ENCODE measurements at regions not wholly inside any gene's neighbourhood (a gene's known extent, or its start where the extent isn't known, plus 50 kb on each side); places are given as distances from the start of the nearest gene placed in this dataset.

GRCh38 chr18:68560128-68560527, 154.8 kb downstream of the TMX3 start:
- POLR2A ChIA-PET = no interaction called here
- DNase-seq = no peak
- Histone ChIP-seq H3K4me1 (ENCODE audit: control extremely low read depth in 1 of 4, control insufficient read depth in 4 of 4, insufficient read depth in 4 of 4, low read length in 3 of 4) (no peaks in the 10 kb centered on the region), H3K9me3 (ENCODE audit: control extremely low read depth in 1 of 5, control insufficient read depth in 4 of 5, insufficient read depth in 2 of 5, low read depth in 1 of 5, low read length in 4 of 5) (no peaks in the 10 kb centered on the region), H3K27me3 (replicated peaks in 2 of 5; ENCODE audit: control insufficient read depth in 4 of 5, insufficient read depth in 5 of 5, low read length in 4 of 5) (no peaks in the 10 kb centered on the region), H3K4me3 (ENCODE audit: control insufficient read depth in 1 of 7, extremely low read depth in 1 of 7, insufficient read depth in 4 of 7, low read depth in 2 of 7, low read length in 6 of 7) (no peak overlapping the region), H3K27ac (ENCODE audit: insufficient read depth in 1 of 2, low read depth in 1 of 2, low read length in 2 of 2, poor library complexity in 1 of 2, severe bottlenecking in 2 of 2) (no peak overlapping the region), H3K36me3 (ENCODE audit: control insufficient read depth in 4 of 4, insufficient read depth in 4 of 4, low read length in 3 of 4) (no peaks in the 10 kb centered on the region)
- WGBS (ENCODE audit: insufficient coverage) = no CpG with 5 or more reads among the region's 2 CpGs
- CTCF ChIA-PET = no interaction called here

- DNase-seq = no peak
- POLR2A ChIA-PET = no interaction called here
- Histone ChIP-seq H3K36me3 (ENCODE audit: control insufficient read depth in 4 of 4, insufficient read depth in 4 of 4, low read length in 3 of 4) (no peaks in the 10 kb centered on the region), H3K9me3 (ENCODE audit: control extremely low read depth in 1 of 5, control insufficient read depth in 4 of 5, insufficient read depth in 2 of 5, low read depth in 1 of 5, low read length in 4 of 5) (no peaks in the 10 kb centered on the region), H3K4me1 (ENCODE audit: control extremely low read depth in 1 of 4, control insufficient read depth in 4 of 4, insufficient read depth in 4 of 4, low read length in 3 of 4) (no peaks in the 10 kb centered on the region), H3K27ac (ENCODE audit: insufficient read depth in 1 of 2, low read depth in 1 of 2, low read length in 2 of 2, poor library complexity in 1 of 2, severe bottlenecking in 2 of 2) (no peak overlapping the region), H3K4me3 (ENCODE audit: control insufficient read depth in 1 of 7, extremely low read depth in 1 of 7, insufficient read depth in 4 of 7, low read depth in 2 of 7, low read length in 6 of 7) (no peak overlapping the region), H3K27me3 (replicated peaks in 2 of 5; ENCODE audit: control insufficient read depth in 4 of 5, insufficient read depth in 5 of 5, low read length in 4 of 5) (no peaks in the 10 kb centered on the region)
- WGBS (ENCODE audit: insufficient coverage) = 94% methylated on average over 5 of the region's 5 CpGs
- CTCF ChIA-PET = no interaction called here
These were observed 157.7 kb downstream of the TMX3 start for GRCh38 chr18:68557183-68557582.

GRCh38 chr18:68555879-68556301, 159.0 kb downstream of the TMX3 start:
- no peak for DNase-seq
- Histone ChIP-seq H3K27me3 (replicated peaks in 2 of 5; ENCODE audit: control insufficient read depth in 4 of 5, insufficient read depth in 5 of 5, low read length in 4 of 5) (no peaks in the 10 kb centered on the region), H3K36me3 (ENCODE audit: control insufficient read depth in 4 of 4, insufficient read depth in 4 of 4, low read length in 3 of 4) (no peaks in the 10 kb centered on the region), H3K4me3 (ENCODE audit: control insufficient read depth in 1 of 7, extremely low read depth in 1 of 7, insufficient read depth in 4 of 7, low read depth in 2 of 7, low read length in 6 of 7) (no peak overlapping the region), H3K4me1 (ENCODE audit: control extremely low read depth in 1 of 4, control insufficient read depth in 4 of 4, insufficient read depth in 4 of 4, low read length in 3 of 4) (no peaks in the 10 kb centered on the region), H3K27ac (ENCODE audit: insufficient read depth in 1 of 2, low read depth in 1 of 2, low read length in 2 of 2, poor library complexity in 1 of 2, severe bottlenecking in 2 of 2) (no peak overlapping the region), H3K9me3 (ENCODE audit: control extremely low read depth in 1 of 5, control insufficient read depth in 4 of 5, insufficient read depth in 2 of 5, low read depth in 1 of 5, low read length in 4 of 5) (no peaks in the 10 kb centered on the region)
- ChIA-PET POLR2A (no interaction called here), CTCF (no interaction called here)

GRCh38 chr18:68548904-68549870, 165.7 kb downstream of the TMX3 start:
- H3K9me3 ChIP-seq (ENCODE audit: control extremely low read depth in 1 of 5, control insufficient read depth in 4 of 5, insufficient read depth in 2 of 5, low read depth in 1 of 5, low read length in 4 of 5) = no peaks in the 10 kb centered on the region
- no peaks in the 10 kb centered on the region for H3K4me1 ChIP-seq (ENCODE audit: control extremely low read depth in 1 of 4, control insufficient read depth in 4 of 4, insufficient read depth in 4 of 4, low read length in 3 of 4)
- H3K4me3 ChIP-seq (ENCODE audit: control insufficient read depth in 1 of 7, extremely low read depth in 1 of 7, insufficient read depth in 4 of 7, low read depth in 2 of 7, low read length in 6 of 7) = no peak overlapping the region
- 95% methylated on average over 7 of the region's 9 CpGs for WGBS (ENCODE audit: insufficient coverage)
- H3K27ac ChIP-seq (ENCODE audit: insufficient read depth in 1 of 2, low read depth in 1 of 2, low read length in 2 of 2, poor library complexity in 1 of 2, severe bottlenecking in 2 of 2) = no peak overlapping the region
- POLR2A ChIA-PET = no interaction called here
- CTCF ChIA-PET = no interaction called here
- DNase-seq = no peak
- H3K36me3 ChIP-seq (ENCODE audit: control insufficient read depth in 4 of 4, insufficient read depth in 4 of 4, low read length in 3 of 4) = no peaks in the 10 kb centered on the region
- no peaks in the 10 kb centered on the region for H3K27me3 ChIP-seq (replicated peaks in 2 of 5; ENCODE audit: control insufficient read depth in 4 of 5, insufficient read depth in 5 of 5, low read length in 4 of 5)

- POLR2A ChIA-PET = interaction anchor here (0.6 kb wide), 1 partner anchor 184 kb away, joined by 3 read pairs; no protein-coding TSS in a partner anchor
- WGBS (ENCODE audit: insufficient coverage) = 100% methylated on average over 1 of the region's 2 CpGs
- CTCF ChIA-PET = no interaction called here
- H3K27me3 ChIP-seq (replicated peaks in 2 of 5; ENCODE audit: control insufficient read depth in 4 of 5, insufficient read depth in 5 of 5, low read length in 4 of 5) = no peaks in the 10 kb centered on the region
- H3K9me3 ChIP-seq (ENCODE audit: control extremely low read depth in 1 of 5, control insufficient read depth in 4 of 5, insufficient read depth in 2 of 5, low read depth in 1 of 5, low read length in 4 of 5) = no peaks in the 10 kb centered on the region
- H3K4me3 ChIP-seq (ENCODE audit: control insufficient read depth in 1 of 7, extremely low read depth in 1 of 7, insufficient read depth in 4 of 7, low read depth in 2 of 7, low read length in 6 of 7) = no peak overlapping the region
- DNase-seq = no peak
- no peaks in the 10 kb centered on the region for H3K36me3 ChIP-seq (ENCODE audit: control insufficient read depth in 4 of 4, insufficient read depth in 4 of 4, low read length in 3 of 4)
- H3K4me1 ChIP-seq (ENCODE audit: control extremely low read depth in 1 of 4, control insufficient read depth in 4 of 4, insufficient read depth in 4 of 4, low read length in 3 of 4) = no peaks in the 10 kb centered on the region
- H3K27ac ChIP-seq (ENCODE audit: insufficient read depth in 1 of 2, low read depth in 1 of 2, low read length in 2 of 2, poor library complexity in 1 of 2, severe bottlenecking in 2 of 2) = no peak overlapping the region
These were observed 171.6 kb downstream of the TMX3 start for GRCh38 chr18:68543344-68543743.

GRCh38 chr18:68542846-68543245, 172.1 kb downstream of the TMX3 start:
- ChIA-PET POLR2A (no interaction called here), CTCF (no interaction called here)
- Histone ChIP-seq H3K27me3 (replicated peaks in 2 of 5; ENCODE audit: control insufficient read depth in 4 of 5, insufficient read depth in 5 of 5, low read length in 4 of 5) (no peaks in the 10 kb centered on the region), H3K36me3 (ENCODE audit: control insufficient read depth in 4 of 4, insufficient read depth in 4 of 4, low read length in 3 of 4) (no peaks in the 10 kb centered on the region), H3K27ac (ENCODE audit: insufficient read depth in 1 of 2, low read depth in 1 of 2, low read length in 2 of 2, poor library complexity in 1 of 2, severe bottlenecking in 2 of 2) (no peak overlapping the region), H3K9me3 (ENCODE audit: control extremely low read depth in 1 of 5, control insufficient read depth in 4 of 5, insufficient read depth in 2 of 5, low read depth in 1 of 5, low read length in 4 of 5) (no peaks in the 10 kb centered on the region), H3K4me1 (ENCODE audit: control extremely low read depth in 1 of 4, control insufficient read depth in 4 of 4, insufficient read depth in 4 of 4, low read length in 3 of 4) (no peaks in the 10 kb centered on the region), H3K4me3 (ENCODE audit: control insufficient read depth in 1 of 7, extremely low read depth in 1 of 7, insufficient read depth in 4 of 7, low read depth in 2 of 7, low read length in 6 of 7) (no peak overlapping the region)
- WGBS (ENCODE audit: insufficient coverage) = no CpG with 5 or more reads among the region's 1 CpG
- no peak for DNase-seq

GRCh38 chr18:68533641-68534040, 181.3 kb downstream of the TMX3 start:
- Histone ChIP-seq H3K36me3 (ENCODE audit: control insufficient read depth in 4 of 4, insufficient read depth in 4 of 4, low read length in 3 of 4) (no peaks in the 10 kb centered on the region), H3K9me3 (ENCODE audit: control extremely low read depth in 1 of 5, control insufficient read depth in 4 of 5, insufficient read depth in 2 of 5, low read depth in 1 of 5, low read length in 4 of 5) (no peaks in the 10 kb centered on the region), H3K27ac (ENCODE audit: insufficient read depth in 1 of 2, low read depth in 1 of 2, low read length in 2 of 2, poor library complexity in 1 of 2, severe bottlenecking in 2 of 2) (no peak overlapping the region), H3K27me3 (replicated peaks in 2 of 5; ENCODE audit: control insufficient read depth in 4 of 5, insufficient read depth in 5 of 5, low read length in 4 of 5) (no peaks in the 10 kb centered on the region), H3K4me1 (ENCODE audit: control extremely low read depth in 1 of 4, control insufficient read depth in 4 of 4, insufficient read depth in 4 of 4, low read length in 3 of 4) (no peaks in the 10 kb centered on the region), H3K4me3 (ENCODE audit: control insufficient read depth in 1 of 7, extremely low read depth in 1 of 7, insufficient read depth in 4 of 7, low read depth in 2 of 7, low read length in 6 of 7) (no peak overlapping the region)
- DNase-seq = no peak
- WGBS (ENCODE audit: insufficient coverage) = 30% methylated on average over 2 of the region's 2 CpGs
- CTCF ChIA-PET = no interaction called here
- POLR2A ChIA-PET = no interaction called here
